Naive thymus-derived CD4-positive, alpha-beta T cell (primary cell): ENCODE measurements at regions not wholly inside any gene's neighbourhood (a gene's known extent, or its start where the extent isn't known, plus 50 kb on each side); places are given as distances from the start of the nearest gene placed in this dataset.

Experiments used
- ATAC-seq: fragments of 150-1000 bp; cut with Tn5 transposase; 2 replicates; pipeline ENCODE4 v1.10.0; 2021; ENCODE audit warnings: mild to moderate bottlenecking, moderate library complexity
- CTCF ChIA-PET: fragments of 350-600 bp; sonication (Branson Sonifier 250); formaldehyde crosslinking; loops from one replicate; lab custom pipeline; 2021; ENCODE audit warnings: antibody characterized with exemption; lab: Charles Lee
- POLR2A ChIA-PET: fragments of 350-600 bp; sonication (Branson Sonifier 250); formaldehyde crosslinking; loops from one replicate; lab custom pipeline; 2021; ENCODE audit warnings: antibody characterized with exemption, inconsistent platforms; lab: Charles Lee
- DNase-seq, 9 donors: peaks; one replicate each; pipeline versions ENCODE4 v3.0.0 to v3.0.0-alpha.2; 2020 to 2022; ENCODE audit warnings: mixed read lengths in 1 of 9
- H3K27ac ChIP-seq: one replicate; pipeline ENCODE4 v1.7.0; 2013; ENCODE audit warnings: mild to moderate bottlenecking, low read depth, low read length, moderate library complexity
- H3K27me3 ChIP-seq, 2 donors: one replicate each; pipeline ENCODE4 v1.7.0; 2013; ENCODE audit warnings: low read length in 2 of 2, mild to moderate bottlenecking in 2 of 2, moderate library complexity in 2 of 2; ENCODE audit not compliant: control insufficient read depth in 2 of 2, insufficient read depth in 2 of 2
- H3K36me3 ChIP-seq, 3 experiments: 1 replicate in 2 of 3; 2 replicates in 1 of 3; pipeline ENCODE4 v1.7.0; 2013; ENCODE audit warnings: low read length in 3 of 3, mild to moderate bottlenecking in 3 of 3, moderate library complexity in 1 of 3; ENCODE audit not compliant: insufficient read depth in 3 of 3, control insufficient read depth in 2 of 3
- H3K4me1 ChIP-seq, 2 donors: one replicate each; pipeline ENCODE4 v1.7.0; 2013; ENCODE audit warnings: low read length in 2 of 2, mild to moderate bottlenecking in 2 of 2, moderate library complexity in 1 of 2; ENCODE audit not compliant: control insufficient read depth in 2 of 2, insufficient read depth in 2 of 2
- H3K4me3 ChIP-seq: 2 replicates; pipeline ENCODE4 v1.7.0; 2013; ENCODE audit warnings: mild to moderate bottlenecking, low read length
- H3K9me3 ChIP-seq, 3 experiments: 1 replicate in 2 of 3; 2 replicates in 1 of 3; pipeline ENCODE4 v1.7.0; 2013; ENCODE audit warnings: low read length in 3 of 3; ENCODE audit not compliant: control insufficient read depth in 2 of 3
- H3K27ac Mint-ChIP-seq, 9 donors: one replicate each; pipeline ENCODE4 v1.8.0; 2020 to 2022; ENCODE audit warnings: mixed read lengths in 9 of 9, mild to moderate bottlenecking in 8 of 9, moderate library complexity in 5 of 9, inconsistent platforms in 2 of 9
- H3K27me3 Mint-ChIP-seq, 5 donors: one replicate each; pipeline ENCODE4 v1.8.0; 2021 to 2022; ENCODE audit warnings: mixed read lengths in 5 of 5, mild to moderate bottlenecking in 1 of 5
- H3K36me3 Mint-ChIP-seq, 5 donors: one replicate each; pipeline ENCODE4 v1.8.0; 2020 to 2022; ENCODE audit warnings: mixed read lengths in 5 of 5, mild to moderate bottlenecking in 3 of 5, inconsistent platforms in 1 of 5
- H3K4me1 Mint-ChIP-seq, 7 donors: one replicate each; pipeline ENCODE4 v1.8.0; 2020 to 2022; ENCODE audit warnings: mixed read lengths in 7 of 7, mild to moderate bottlenecking in 3 of 7, inconsistent platforms in 1 of 7
- H3K4me3 Mint-ChIP-seq, 10 donors: one replicate each; pipeline ENCODE4 v1.8.0; 2020 to 2022; ENCODE audit warnings: mild to moderate bottlenecking in 10 of 10, mixed read lengths in 10 of 10, moderate library complexity in 6 of 10, inconsistent platforms in 2 of 10
- H3K9me3 Mint-ChIP-seq, 11 donors: one replicate each; pipeline ENCODE4 v1.8.0; 2020 to 2022; ENCODE audit warnings: mixed read lengths in 11 of 11, mild to moderate bottlenecking in 4 of 11, inconsistent platforms in 1 of 11, moderate library complexity in 1 of 11
- intact Hi-C, 2 donors: fragments of 100-400 bp; cut with micrococcal nuclease; formaldehyde crosslinking; loops; one replicate each; pipeline ENCODE4 v1.15.1; 2023

DNA sequence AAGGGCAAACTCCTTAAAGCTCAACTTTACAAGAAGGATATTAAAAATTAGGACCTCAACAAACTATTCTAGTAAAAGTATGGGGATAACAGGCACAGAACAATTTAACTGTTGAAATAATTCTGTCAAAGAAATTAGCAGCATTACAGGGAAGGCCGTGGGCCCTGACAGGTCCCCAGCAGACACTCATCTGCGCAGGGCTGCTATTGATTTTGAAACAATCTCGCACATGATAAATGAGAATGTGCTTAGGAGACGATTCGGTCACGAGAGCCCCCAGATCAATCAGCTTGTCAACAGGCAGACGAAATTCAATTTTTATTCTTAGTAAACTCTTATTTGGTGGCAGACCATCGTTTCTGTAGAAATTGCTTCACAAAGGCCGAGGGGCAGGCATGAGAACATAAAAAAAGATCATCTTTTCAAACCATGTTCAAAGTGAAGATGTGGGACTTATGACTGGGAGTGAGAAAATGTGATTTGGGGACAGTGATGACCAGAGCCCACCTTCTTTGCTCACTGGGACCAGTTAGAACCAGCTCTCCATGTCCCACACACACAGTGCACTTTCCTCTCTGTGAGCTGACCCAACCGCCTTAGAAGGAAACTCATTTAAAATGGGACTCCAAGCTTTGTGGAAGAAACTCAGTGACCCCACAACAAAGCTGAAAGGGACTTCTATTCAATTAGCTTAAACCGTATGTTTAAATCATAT lies 654.5 kb downstream of the TOX3 start:
- H3K4me1 Mint-ChIP-seq = no peaks in the 10 kb centered on the region
- H3K36me3 Mint-ChIP-seq = no peaks in the 10 kb centered on the region
- H3K27me3 Mint-ChIP-seq = no peaks in the 10 kb centered on the region
- Histone ChIP-seq H3K4me1 (no peaks in the 10 kb centered on the region), H3K27me3 (no peaks in the 10 kb centered on the region), H3K27ac (no peak overlapping the region), H3K36me3 (no peaks in the 10 kb centered on the region), H3K9me3 (no peaks in the 10 kb centered on the region), H3K4me3 (no peak overlapping the region)
- CTCF ChIA-PET = no interaction called here
- H3K9me3 Mint-ChIP-seq = peaks cover 3 to 26% (median 10%) of the 10 kb centered on the region in 11 donors
- DNase-seq (no peak), ATAC-seq (no peak)
- intact Hi-C loops = no loop called here
- H3K27ac Mint-ChIP-seq = no peak overlapping the region
- no peak overlapping the region for H3K4me3 Mint-ChIP-seq
- POLR2A ChIA-PET = no interaction called here

- CTCF ChIA-PET = no interaction called here
- no peaks in the 10 kb centered on the region for H3K4me1 ChIP-seq
- H3K4me1 Mint-ChIP-seq = no peaks in the 10 kb centered on the region
Measured at GRCh38 chr16:51888534-51888933, 658.4 kb downstream of the TOX3 start.

DNA sequence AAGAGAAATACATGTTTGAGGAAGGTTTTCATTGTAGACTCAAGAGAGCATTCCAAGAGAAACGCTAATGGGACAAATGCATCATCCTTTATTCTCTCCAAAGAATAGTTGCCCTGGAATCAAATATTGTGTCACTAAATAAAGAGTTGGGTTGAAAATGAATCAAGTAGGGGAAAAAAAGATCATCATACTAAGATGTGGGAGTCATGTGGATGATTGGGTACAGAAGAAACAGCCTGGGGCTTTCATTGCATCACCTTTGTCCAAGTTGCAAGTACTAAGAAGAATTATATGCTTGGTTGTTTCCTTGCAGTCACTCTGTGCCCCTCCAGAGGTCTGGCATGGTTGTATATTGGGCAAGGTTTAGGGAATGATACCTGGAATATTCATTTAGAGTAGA lies 658.9 kb downstream of the TOX3 start:
- CTCF ChIA-PET = no interaction called here
- H3K4me1 ChIP-seq = no peaks in the 10 kb centered on the region
- no peak for ATAC-seq
- no peaks in the 10 kb centered on the region for H3K36me3 Mint-ChIP-seq
- no peaks in the 10 kb centered on the region for H3K27me3 Mint-ChIP-seq
- no peak overlapping the region for H3K27ac ChIP-seq
- POLR2A ChIA-PET = no interaction called here
- peaks cover 0 to 17% (median 4%) of the 10 kb centered on the region in 11 donors for H3K9me3 Mint-ChIP-seq
- no peaks in the 10 kb centered on the region for H3K4me1 Mint-ChIP-seq
- no peaks in the 10 kb centered on the region for H3K27me3 ChIP-seq
- no peaks in the 10 kb centered on the region for H3K36me3 ChIP-seq
- no peak overlapping the region for H3K27ac Mint-ChIP-seq
- H3K4me3 ChIP-seq = no peak overlapping the region
- no peaks in the 10 kb centered on the region for H3K9me3 ChIP-seq
- no peak for DNase-seq
- no peak overlapping the region for H3K4me3 Mint-ChIP-seq
- intact Hi-C loops = no loop called here

More at GRCh38 chr16:51888534-51888933, 658.4 kb downstream of the TOX3 start:
- no peaks in the 10 kb centered on the region for H3K36me3 ChIP-seq
- no peaks in the 10 kb centered on the region for H3K9me3 ChIP-seq
- H3K36me3 Mint-ChIP-seq = no peaks in the 10 kb centered on the region
- H3K27ac ChIP-seq = no peak overlapping the region
- peaks cover 0 to 21% (median 8%) of the 10 kb centered on the region in 11 donors for H3K9me3 Mint-ChIP-seq
- H3K4me3 ChIP-seq = no peak overlapping the region
- no peaks in the 10 kb centered on the region for H3K27me3 ChIP-seq
- DNase-seq (no peak), ATAC-seq (no peak)
- no peak overlapping the region for H3K27ac Mint-ChIP-seq
- H3K4me3 Mint-ChIP-seq = no peak overlapping the region
- no peaks in the 10 kb centered on the region for H3K27me3 Mint-ChIP-seq
- intact Hi-C loops = no loop called here
- POLR2A ChIA-PET = no interaction called here

- Mint-ChIP-seq H3K4me1 (no peaks in the 10 kb centered on the region), H3K4me3 (no peak overlapping the region), H3K36me3 (no peaks in the 10 kb centered on the region), H3K27me3 (no peaks in the 10 kb centered on the region), H3K27ac (no peak overlapping the region), H3K9me3 (peaks cover 0 to 16% (median 5%) of the 10 kb centered on the region in 11 donors)
- ChIA-PET POLR2A (no interaction called here), CTCF (no interaction called here)
- no peak for ATAC-seq
- no peak for DNase-seq
- no peaks in the 10 kb centered on the region for H3K9me3 ChIP-seq
- no peaks in the 10 kb centered on the region for H3K4me1 ChIP-seq
- intact Hi-C loops = no loop called here
- no peak overlapping the region for H3K4me3 ChIP-seq
- no peak overlapping the region for H3K27ac ChIP-seq
- no peaks in the 10 kb centered on the region for H3K36me3 ChIP-seq
- H3K27me3 ChIP-seq = no peaks in the 10 kb centered on the region
Measured at GRCh38 chr16:51886456-51886855, 660.5 kb downstream of the TOX3 start.

DNA sequence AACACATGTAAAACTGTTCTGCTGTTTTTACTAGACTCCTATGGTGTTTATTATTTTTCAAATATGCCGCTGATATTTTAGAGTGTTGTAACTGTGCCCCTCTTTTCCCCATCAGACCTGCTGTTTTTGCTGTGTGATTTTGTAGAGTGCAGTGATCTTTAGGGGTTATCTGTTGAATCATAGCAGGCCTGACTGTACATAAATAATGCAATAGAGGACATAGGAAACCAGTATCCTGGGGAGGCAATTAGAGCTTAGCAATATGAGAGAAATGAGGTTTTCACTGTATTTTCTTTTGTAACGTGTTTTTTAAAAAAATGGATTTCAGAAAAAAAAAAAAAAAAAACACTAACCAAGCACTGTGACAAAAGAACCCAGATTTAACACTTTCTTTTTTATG lies 662.2 kb downstream of the TOX3 start:
- intact Hi-C loops = no loop called here
- CTCF ChIA-PET = no interaction called here

DNA sequence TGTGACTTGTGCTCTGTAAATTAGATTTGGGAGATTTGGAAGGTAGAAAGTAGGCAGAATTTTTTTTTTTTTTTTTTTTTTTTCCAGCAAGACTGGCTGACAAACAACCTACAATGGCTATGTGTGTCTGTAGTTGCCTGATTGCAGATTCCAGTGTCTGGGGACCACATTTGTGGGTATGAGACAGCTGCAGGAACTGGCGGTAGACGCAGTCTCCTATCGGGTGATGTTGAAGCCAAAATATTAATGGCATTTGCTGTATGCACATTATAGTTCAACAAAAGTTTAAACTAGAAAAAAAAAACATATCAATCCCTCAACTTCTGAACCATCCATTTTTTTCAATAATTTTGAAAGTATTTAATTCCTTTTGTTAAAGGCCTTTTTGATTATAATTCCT lies 665.2 kb downstream of the TOX3 start:
- Mint-ChIP-seq H3K4me1 (no peaks in the 10 kb centered on the region), H3K4me3 (no peak overlapping the region), H3K27ac (no peak overlapping the region), H3K36me3 (no peaks in the 10 kb centered on the region), H3K27me3 (no peaks in the 10 kb centered on the region), H3K9me3 (peaks cover 0 to 12% (median 5%) of the 10 kb centered on the region in 11 donors)
- no peak for ATAC-seq
- CTCF ChIA-PET = no interaction called here
- DNase-seq = no peak
- Histone ChIP-seq H3K4me3 (no peak overlapping the region), H3K27ac (no peak overlapping the region), H3K4me1 (no peaks in the 10 kb centered on the region), H3K9me3 (no peaks in the 10 kb centered on the region), H3K27me3 (no peaks in the 10 kb centered on the region), H3K36me3 (no peaks in the 10 kb centered on the region)
- POLR2A ChIA-PET = no interaction called here
- intact Hi-C loops = no loop called here

More for the DNA sequence above, 662.2 kb downstream of the TOX3 start:
- Mint-ChIP-seq H3K27ac (no peak overlapping the region), H3K9me3 (peaks cover 0 to 16% (median 5%) of the 10 kb centered on the region in 11 donors), H3K36me3 (no peaks in the 10 kb centered on the region), H3K27me3 (no peaks in the 10 kb centered on the region), H3K4me3 (no peak overlapping the region), H3K4me1 (no peaks in the 10 kb centered on the region)
- no peaks in the 10 kb centered on the region for H3K36me3 ChIP-seq
- DNase-seq (no peak), ATAC-seq (no peak)
- POLR2A ChIA-PET = no interaction called here
- no peak overlapping the region for H3K4me3 ChIP-seq
- no peaks in the 10 kb centered on the region for H3K9me3 ChIP-seq
- H3K4me1 ChIP-seq = no peaks in the 10 kb centered on the region
- no peak overlapping the region for H3K27ac ChIP-seq
- no peaks in the 10 kb centered on the region for H3K27me3 ChIP-seq

GRCh38 chr16:51880776-51881175 lies 666.2 kb downstream of the TOX3 start:
- ChIA-PET POLR2A (no interaction called here), CTCF (no interaction called here)
- DNase-seq (no peak), ATAC-seq (no peak)
- no peaks in the 10 kb centered on the region for H3K27me3 ChIP-seq
- Mint-ChIP-seq H3K4me3 (no peak overlapping the region), H3K9me3 (peaks cover 1 to 11% (median 7%) of the 10 kb centered on the region in 11 donors), H3K27ac (no peak overlapping the region), H3K4me1 (no peaks in the 10 kb centered on the region), H3K36me3 (no peaks in the 10 kb centered on the region), H3K27me3 (no peaks in the 10 kb centered on the region)
- H3K4me1 ChIP-seq = no peaks in the 10 kb centered on the region
- H3K9me3 ChIP-seq = no peaks in the 10 kb centered on the region
- intact Hi-C loops = no loop called here
- H3K4me3 ChIP-seq = no peak overlapping the region
- H3K27ac ChIP-seq = no peak overlapping the region
- H3K36me3 ChIP-seq = no peaks in the 10 kb centered on the region
